C4-2B (cell line): ENCODE measurements at regions not wholly inside any gene's neighbourhood (a gene's known extent, or its start where the extent isn't known, plus 50 kb on each side); places are given as distances from the start of the nearest gene placed in this dataset.

Experiments used
- CTCF ChIP-seq: fragments of 450-650 bp; conservative IDR thresholded peaks from 2 replicates; pipeline ENCODE4 v1.5.1; 2017; ENCODE audit warnings: mild to moderate bottlenecking
- ZFX ChIP-seq: fragments of 450-650 bp; IDR thresholded peaks from 2 replicates; pipeline ENCODE4 v1.6.1; 2017

- TF ChIP-seq CTCF (no peak; the same call in 1 of the 2 replicates), ZFX (no peak)
Observed at GRCh38 chr1:118317842-118318614, 133.0 kb upstream of the SPAG17 start.
